H1 (cell line): ENCODE measurements at regions not wholly inside any gene's neighbourhood (a gene's known extent, or its start where the extent isn't known, plus 50 kb on each side); places are given as distances from the start of the nearest gene placed in this dataset.

Experiments
- CTCF ChIA-PET: fragments of 300-600 bp; sonication (Branson Sonifier 250); formaldehyde crosslinking; loops from one replicate; lab custom pipeline; 2021; ENCODE audit not compliant: partially characterized antibody; lab: Charles Lee
- POLR2A ChIA-PET: fragments of 300-600 bp; sonication (Branson Sonifier 250); formaldehyde crosslinking; loops from one replicate; lab custom pipeline; 2021; ENCODE audit warnings: inconsistent platforms; ENCODE audit not compliant: partially characterized antibody; lab: Charles Lee
- DNase-seq, 2 experiments: peaks; one replicate each; pipeline versions ENCODE4 v3.0.0 to v3.0.0-alpha.2; 2010 to 2022; ENCODE audit warnings: low spot score in 2 of 2, low read depth in 1 of 2, mixed read lengths in 1 of 2
- FAIRE-seq: peaks from 2 replicates; lab custom pipeline; 2011; peaks lifted over from hg19 to GRCh38; lab: Jason Lieb, UNC
- H2AFZ ChIP-seq: 2 replicates; pipeline ENCODE4 v1.8.1; 2012; ENCODE audit warnings: low read length, inconsistent platforms
- H2AK5ac ChIP-seq: 2 replicates; pipeline ENCODE4 v1.6.1; 2013; ENCODE audit warnings: low read depth, low read length
- H2BK120ac ChIP-seq: replicated peaks from 2 replicates; pipeline ENCODE3; 2013; ENCODE audit warnings: low read depth, low read length, inconsistent platforms
- H2BK12ac ChIP-seq: 2 replicates; pipeline ENCODE4 v1.6.1; 2013; ENCODE audit warnings: low read depth, low read length
- H2BK15ac ChIP-seq: 2 replicates; pipeline ENCODE4 v1.6.1; 2013; ENCODE audit warnings: low read length
- H2BK20ac ChIP-seq: 2 replicates; pipeline ENCODE4 v1.6.1; 2013; ENCODE audit warnings: low read length
- H2BK5ac ChIP-seq: 2 replicates; pipeline ENCODE4 v1.6.1; 2013; ENCODE audit warnings: low read depth, low read length
- H3K14ac ChIP-seq: 2 replicates; pipeline ENCODE4 v1.6.1; 2013; ENCODE audit warnings: inconsistent platforms; ENCODE audit not compliant: insufficient read length
- H3K18ac ChIP-seq: 2 replicates; pipeline ENCODE4 v1.6.1; 2013; ENCODE audit warnings: low read length; ENCODE audit errors: extremely low read depth
- H3K23ac ChIP-seq: 2 replicates; pipeline ENCODE4 v1.6.1; 2013; ENCODE audit warnings: inconsistent platforms; ENCODE audit not compliant: insufficient read length
- H3K23me2 ChIP-seq: 2 replicates; pipeline ENCODE4 v1.6.1; 2013; ENCODE audit warnings: low read depth, low read length
- H3K27ac ChIP-seq: 2 replicates; pipeline ENCODE4 v1.6.1; 2011; ENCODE audit warnings: low read depth, low read length, inconsistent platforms
- H3K27me3 ChIP-seq, 4 experiments: replicated peaks in 1 of 4; 1 replicate in 1 of 4; 2 replicates in 3 of 4; pipeline versions ENCODE4 v1.6.1 to v1.8.1; 2011 to 2013; ENCODE audit warnings: low read length in 3 of 4, mild to moderate bottlenecking in 3 of 4, inconsistent platforms in 2 of 4, mixed read lengths in 2 of 4, moderate library complexity in 1 of 4; ENCODE audit not compliant: control insufficient read depth in 3 of 4, insufficient read depth in 3 of 4; ENCODE audit errors: extremely low read depth in 1 of 4
- H3K36me3 ChIP-seq, 4 experiments: 2 replicates each; pipeline versions ENCODE4 v1.6.1 to v1.8.1; 2011 to 2013; ENCODE audit warnings: mild to moderate bottlenecking in 4 of 4, low read length in 3 of 4, moderate library complexity in 2 of 4, control low read depth in 1 of 4, inconsistent platforms in 1 of 4; ENCODE audit not compliant: insufficient read depth in 4 of 4, control insufficient read depth in 2 of 4
- H3K4ac ChIP-seq: replicated peaks from 2 replicates; pipeline ENCODE3; 2013; ENCODE audit warnings: low read length, low read depth, mixed read lengths, inconsistent platforms; ENCODE audit not compliant: insufficient read length
- H3K4me1 ChIP-seq, 4 experiments: replicated peaks in 1 of 4; 1 replicate in 1 of 4; 2 replicates in 3 of 4; pipeline versions ENCODE4 v1.6.1 to v1.8.1; 2011 to 2013; ENCODE audit warnings: low read length in 3 of 4, inconsistent platforms in 2 of 4, mixed read lengths in 1 of 4; ENCODE audit not compliant: insufficient read depth in 4 of 4, control insufficient read depth in 3 of 4
- H3K4me2 ChIP-seq, 2 experiments: 2 replicates each; pipeline versions ENCODE4 v1.6.1 to v1.8.1; 2011 to 2013; ENCODE audit warnings: low read depth in 2 of 2, low read length in 2 of 2, control low read depth in 1 of 2, inconsistent platforms in 1 of 2, mild to moderate bottlenecking in 1 of 2; ENCODE audit not compliant: insufficient read depth in 1 of 2
- H3K4me3 ChIP-seq, 4 experiments: fragments of 200-600, 300-600 bp in 1 of 4; sonication (generic), shearing (Covaris generic), sonication (Bioruptor Twin) in 1 of 4; 2 replicates each; pipeline versions ENCODE4 v1.5.1 to v1.8.1; 2011 to 2016; ENCODE audit warnings: low read length in 4 of 4, low read depth in 3 of 4, control low read depth in 2 of 4, inconsistent platforms in 2 of 4, mild to moderate bottlenecking in 2 of 4, mixed read lengths in 1 of 4, moderate library complexity in 1 of 4; ENCODE audit not compliant: insufficient read depth in 2 of 4; ENCODE audit errors: extremely low read depth in 1 of 4
- H3K56ac ChIP-seq: replicated peaks from 2 replicates; pipeline ENCODE3; 2013; ENCODE audit warnings: low read depth, mild to moderate bottlenecking, mixed read lengths, low read length, inconsistent platforms; ENCODE audit not compliant: insufficient read length
- H3K79me1 ChIP-seq: 2 replicates; pipeline ENCODE4 v1.6.1; 2013; ENCODE audit warnings: low read depth, low read length, control low read depth
- H3K79me2 ChIP-seq, 2 experiments: 2 replicates each; pipeline versions ENCODE4 v1.6.1 to v1.8.1; 2012 to 2013; ENCODE audit warnings: low read length in 2 of 2, mild to moderate bottlenecking in 2 of 2, inconsistent platforms in 1 of 2; ENCODE audit not compliant: insufficient read depth in 2 of 2, control insufficient read depth in 1 of 2
- H3K9ac ChIP-seq, 4 experiments: replicated peaks in 1 of 4; 1 replicate in 1 of 4; 2 replicates in 3 of 4; pipeline versions ENCODE4 v1.6.1 to v1.8.1; 2011 to 2013; ENCODE audit warnings: low read depth in 3 of 4, low read length in 3 of 4, control low read depth in 2 of 4, mild to moderate bottlenecking in 2 of 4, moderate library complexity in 2 of 4, inconsistent platforms in 1 of 4; ENCODE audit errors: extremely low read depth in 1 of 4
- H3K9me3 ChIP-seq, 2 experiments: 2 replicates each; pipeline versions ENCODE4 v1.6.1 to v1.8.1; 2012 to 2013; ENCODE audit warnings: mild to moderate bottlenecking in 2 of 2, moderate library complexity in 2 of 2, control low read depth in 1 of 2, inconsistent platforms in 1 of 2, low read depth in 1 of 2, low read length in 1 of 2, mixed read lengths in 1 of 2; ENCODE audit not compliant: insufficient read depth in 2 of 2
- H4K20me1 ChIP-seq, 2 experiments: replicated peaks in 1 of 2; 2 replicates each; pipeline versions ENCODE3 to v1.8.1; 2011 to 2013; ENCODE audit warnings: inconsistent platforms in 2 of 2, low read length in 2 of 2, mild to moderate bottlenecking in 1 of 2; ENCODE audit not compliant: insufficient read depth in 2 of 2, control insufficient read depth in 1 of 2
- H4K5ac ChIP-seq: 2 replicates; pipeline ENCODE4 v1.6.1; 2013; ENCODE audit warnings: low read length, low read depth, mixed read lengths, inconsistent platforms; ENCODE audit not compliant: insufficient read length
- H4K8ac ChIP-seq: 2 replicates; pipeline ENCODE4 v1.8.0; 2013; ENCODE audit warnings: mild to moderate bottlenecking, moderate library complexity, low read length, inconsistent platforms; ENCODE audit not compliant: insufficient read depth; ENCODE audit errors: extremely low read depth
- H4K91ac ChIP-seq: replicated peaks from 2 replicates; pipeline ENCODE3; 2013; ENCODE audit warnings: low read length, mixed read lengths, inconsistent platforms; ENCODE audit not compliant: insufficient read length
- CEBPB ChIP-seq: IDR thresholded peaks from 2 replicates; pipeline ENCODE4 v1.6.1; 2012; ENCODE audit warnings: low read depth, low read length
- HDAC6 ChIP-seq: IDR thresholded peaks from one replicate; pipeline ENCODE4 v1.7.1; 2012; ENCODE audit warnings: low read depth, mild to moderate bottlenecking, inconsistent platforms, low read length, moderate library complexity
- KDM1A ChIP-seq: fragments of 200-600, 300-600 bp; sonication (generic); IDR thresholded peaks from 2 replicates; pipeline ENCODE4 v1.7.1; 2016; ENCODE audit warnings: mild to moderate bottlenecking, low read length, borderline replicate concordance
- KDM5A ChIP-seq: fragments of 200-600 bp; IDR thresholded peaks from 2 replicates; pipeline ENCODE4 v1.7.1; 2012; ENCODE audit warnings: mild to moderate bottlenecking, low read length, inconsistent platforms, mixed read lengths
- NANOG ChIP-seq: IDR thresholded peaks from 2 replicates; pipeline ENCODE4 v1.6.1; 2011; ENCODE audit warnings: low read length, low read depth, mild to moderate bottlenecking, inconsistent platforms; ENCODE audit not compliant: insufficient read depth, poor library complexity, severe bottlenecking
- SP1 ChIP-seq: IDR thresholded peaks from 2 replicates; pipeline ENCODE4 v1.6.1; 2011; ENCODE audit warnings: low read depth, low read length
- SP4 ChIP-seq: IDR thresholded peaks from 2 replicates; pipeline ENCODE4 v1.6.1; 2012; ENCODE audit warnings: low read length, inconsistent platforms
- TAF7 ChIP-seq: optimal IDR thresholded peaks from 2 replicates; pipeline ENCODE3; 2011; ENCODE audit warnings: low read depth, mild to moderate bottlenecking, inconsistent platforms, low read length, moderate library complexity, borderline replicate concordance
- TBP ChIP-seq: IDR thresholded peaks from 2 replicates; pipeline ENCODE4 v1.6.1; 2011; ENCODE audit warnings: low read depth, low read length, improper control_type of control experiment
- YY1 ChIP-seq: IDR thresholded peaks from 2 replicates; pipeline ENCODE4 v1.6.1; 2011; ENCODE audit warnings: low read depth, mild to moderate bottlenecking, low read length
- WGBS, 2 experiments: shearing (Covaris generic) in 1 of 2; methylation state at CpG; one replicate each; pipeline versions ENCODE4 v1.1.6 to v1.1.7; 2013 to 2015; ENCODE audit warnings: low lambda C conversion rate in 2 of 2, mixed read lengths in 2 of 2, inconsistent platforms in 1 of 2, low coverage in 1 of 2, missing lambda C conversion rate in 1 of 2; ENCODE audit not compliant: insufficient replicate concordance in 2 of 2, insufficient coverage in 1 of 2, insufficient read length in 1 of 2; ENCODE audit errors: extremely low coverage in 1 of 2, missing lambda C conversion rate in 1 of 2; 5-methylcytosine and 5-hydroxymethylcytosine counted together

- Histone ChIP-seq H2AK5ac (no peak overlapping the region), H2BK12ac (no peak overlapping the region), H3K9me3 (no peaks in the 10 kb centered on the region), H3K4ac (no peak overlapping the region), H3K23ac (no peak overlapping the region), H3K4me1 (no peaks in the 10 kb centered on the region; a peak in 1 of 7 replicates), H4K8ac (no peak overlapping the region), H2BK20ac (no peak overlapping the region), H2AFZ (no peak overlapping the region), H3K56ac (no peak overlapping the region), H3K79me2 (no peaks in the 10 kb centered on the region), H3K4me3 (no peak overlapping the region), H2BK5ac (no peak overlapping the region), H3K23me2 (no peaks in the 10 kb centered on the region), H2BK120ac (no peak overlapping the region), H4K91ac (no peak overlapping the region), H3K27me3 (no peaks in the 10 kb centered on the region), H3K4me2 (no peak overlapping the region), H2BK15ac (no peak overlapping the region), H3K79me1 (no peaks in the 10 kb centered on the region), H3K18ac (no peak overlapping the region), H3K9ac (no peak overlapping the region), H4K5ac (no peak overlapping the region), H4K20me1 (no peaks in the 10 kb centered on the region), H3K14ac (no peak overlapping the region), H3K36me3 (no peaks in the 10 kb centered on the region), H3K27ac (no peak overlapping the region)
- WGBS, 2 experiments = 100% methylated on average over 4 of the region's 4 CpGs; no CpG with 5 or more reads in 1 of the 2 experiments
- DNase-seq (no peak), FAIRE-seq (no peak)
- ChIA-PET POLR2A (no interaction called here), CTCF (no interaction called here)
- TF ChIP-seq TAF7 (no peak), HDAC6 (no peak), SP4 (no peak), KDM5A (no peak), NANOG (no peak), CEBPB (no peak), SP1 (no peak), TBP (no peak), YY1 (no peak), KDM1A (no peak)
Observed at GRCh38 chr2:41377837-41378236, 670.0 kb upstream of the PKDCC start.
